SKM-1 treated with dmso at 0.1 percent for 144 hours (cell line): ENCODE measurements at regions not wholly inside any gene's neighbourhood (a gene's known extent, or its start where the extent isn't known, plus 50 kb on each side); places are given as distances from the start of the nearest gene placed in this dataset.
"Not testable (repeated sequence)": the region's sequence is repeated elsewhere in the genome, so short reads cannot be mapped to it uniquely, and the experiment has no call there.

Experiments used
- DNase-seq: peaks from one replicate; lab custom pipeline; 2025; ENCODE audit not compliant: unreplicated experiment; lab: John Stamatoyannopoulos, UW

GRCh38 chr15:94840794-94841783, 609.7 kb downstream of the MCTP2 start:
- no peak for DNase-seq

GRCh38 chr15:94843060-94843459, 611.7 kb downstream of the MCTP2 start:
- no peak for DNase-seq

- DNase-seq = no peak
Observed at GRCh38 chr15:94844198-94844537, 612.8 kb downstream of the MCTP2 start.

- peak; percentile 8 for DNase-seq
Observed at GRCh38 chr15:94844538-94845389, 613.4 kb downstream of the MCTP2 start.

- DNase-seq = no peak
Observed at GRCh38 chr15:94845390-94845716, 614.0 kb downstream of the MCTP2 start.

GRCh38 chr15:94847325-94847724, 616.0 kb downstream of the MCTP2 start:
- no peak for DNase-seq

- DNase-seq = no peak
Observed at GRCh38 chr15:94848054-94848453, 616.7 kb downstream of the MCTP2 start.

GRCh38 chr15:94855018-94855408, 623.7 kb downstream of the MCTP2 start:
- no peak for DNase-seq

GRCh38 chr15:94855409-94856266, 624.3 kb downstream of the MCTP2 start:
- DNase-seq = no peak

- no peak for DNase-seq
Observed at GRCh38 chr15:94856267-94856854, 625.0 kb downstream of the MCTP2 start.

GRCh38 chr15:94857466-94857865, 626.1 kb downstream of the MCTP2 start:
- no peak for DNase-seq

GRCh38 chr15:94858011-94858410, 626.6 kb downstream of the MCTP2 start:
- DNase-seq = no peak

- DNase-seq = no peak
Observed at GRCh38 chr15:94858449-94858848, 627.1 kb downstream of the MCTP2 start.

- no peak for DNase-seq
Observed at GRCh38 chr15:94858920-94859319, 627.6 kb downstream of the MCTP2 start.

GRCh38 chr15:94864600-94864999, 633.2 kb downstream of the MCTP2 start:
- peak; percentile 2 for DNase-seq

- DNase-seq = not testable (repeated sequence)
Observed at GRCh38 chr15:94868265-94868664, 636.9 kb downstream of the MCTP2 start.

GRCh38 chr15:94875550-94875949, 644.2 kb downstream of the MCTP2 start:
- DNase-seq = no peak

GRCh38 chr15:94877833-94878232, 646.5 kb downstream of the MCTP2 start:
- DNase-seq = no peak

GRCh38 chr15:94882071-94882712, 650.8 kb downstream of the MCTP2 start:
- no peak for DNase-seq

GRCh38 chr15:94887391-94887790, 656.0 kb downstream of the MCTP2 start:
- no peak for DNase-seq
